ENCODE measurements at regions not wholly inside any gene's neighbourhood (a gene's known extent, or its start where the extent isn't known, plus 50 kb on each side); places are given as distances from the start of the nearest gene placed in this dataset.

- TF ChIP-seq CTCF (conservative IDR thresholded peaks at IDR 0.05; ENCODE audit: low read depth in 2 of 2) (no peak), POLR2AphosphoS5 (IDR thresholded peaks at IDR 0.05; ENCODE audit: low read depth) (no peak), JUNB (IDR thresholded peaks at IDR 0.05; ENCODE audit: unreplicated experiment) (no peak), REST (IDR thresholded peaks at IDR 0.05; ENCODE audit: unreplicated experiment) (no peak), ZNF114 (CRISPR knock-in tag; IDR thresholded peaks at IDR 0.05) (no peak), CREB1 (CRISPR knock-in tag; IDR thresholded peaks at IDR 0.05; ENCODE audit: low read depth) (no peak), EZH2 (IDR thresholded peaks at IDR 0.05; ENCODE audit: low read depth, unreplicated experiment) (no peak), ZNF331 (CRISPR knock-in tag; IDR thresholded peaks at IDR 0.05; ENCODE audit: low read depth) (no peak), STAT1 (IDR thresholded peaks at IDR 0.05; ENCODE audit: unreplicated experiment) (no peak)
Observed at GRCh38 chr2:104318001-104318665, 535.8 kb upstream of the POU3F3 start.
